Gastroesophageal sphincter (tissue), 4 donors: ENCODE measurements at regions not wholly inside any gene's neighbourhood (a gene's known extent, or its start where the extent isn't known, plus 50 kb on each side); places are given as distances from the start of the nearest gene placed in this dataset.
"Not testable (repeated sequence)": the region's sequence is repeated elsewhere in the genome, so short reads cannot be mapped to it uniquely, and the experiment has no call there.

Source experiments
- ATAC-seq: fragments of 150-250 bp; one replicate; pipeline ENCODE4 v1.9.1; 2016; ENCODE audit warnings: mild to moderate bottlenecking, moderate library complexity
- H3K27ac ChIP-seq, 4 donors: fragments of 200-600 bp; sonication (generic) in 3 of 4; 1 replicate in 3 of 4; 2 replicates in 1 of 4; pipeline ENCODE4 v1.5.1; 2016 to 2019
- H3K27me3 ChIP-seq: fragments of 200-600 bp; sonication (generic); one replicate; pipeline ENCODE4 v1.5.1; 2019
- H3K36me3 ChIP-seq, 2 donors: fragments of 200-600 bp; sonication (generic); one replicate each; pipeline ENCODE4 v1.5.1; 2019; ENCODE audit warnings: control low read depth in 1 of 2
- H3K4me1 ChIP-seq, 3 donors: fragments of 200-600 bp; sonication (generic); 1 replicate in 2 of 3; 2 replicates in 1 of 3; pipeline ENCODE4 v1.5.1; 2016 to 2019; ENCODE audit warnings: control low read depth in 2 of 3
- H3K4me3 ChIP-seq, 2 donors: fragments of 200-600 bp; sonication (generic); one replicate each; pipeline ENCODE4 v1.5.1; 2019; ENCODE audit warnings: mild to moderate bottlenecking in 1 of 2, moderate library complexity in 1 of 2
- H3K9me3 ChIP-seq, 3 donors: fragments of 200-600 bp; sonication (generic); one replicate each; pipeline ENCODE4 v1.5.1; 2017 to 2019; ENCODE audit warnings: control low read depth in 2 of 3
- CTCF ChIP-seq, 4 experiments: fragments of 200-600 bp in 2 of 4; fragments of 450-650 bp in 2 of 4; sonication (generic) in 1 of 4; IDR thresholded peaks; one replicate each; pipeline ENCODE4 v1.5.1; 2017 to 2019; ENCODE audit warnings: antibody characterized with exemption in 4 of 4, mild to moderate bottlenecking in 2 of 4, moderate library complexity in 2 of 4
- EP300 ChIP-seq: sonication (generic); formaldehyde crosslinking; IDR thresholded peaks from one replicate; pipeline ENCODE4 v1.6.1; 2017; ENCODE audit warnings: antibody characterized with exemption, mild to moderate bottlenecking
- POLR2A ChIP-seq, 2 donors: fragments of 450-650 bp; IDR thresholded peaks; one replicate each; pipeline ENCODE4 v1.6.1; 2017; ENCODE audit warnings: antibody characterized with exemption in 2 of 2, mild to moderate bottlenecking in 2 of 2, moderate library complexity in 1 of 2
- POLR2AphosphoS5 ChIP-seq: sonication (generic); formaldehyde crosslinking; IDR thresholded peaks from one replicate; pipeline ENCODE4 v1.6.1; 2017; ENCODE audit warnings: antibody characterized with exemption
- WGBS, 2 donors: methylation state at CpG; one replicate each; pipeline ENCODE4 v1.1.5; 2018; ENCODE audit warnings: low coverage in 1 of 2; 5-methylcytosine and 5-hydroxymethylcytosine counted together

- ATAC-seq: no peak
- WGBS, 2 donors: 25 to 48% methylated on average over 2 of the region's 2 CpGs
- H3K4me3 ChIP-seq: no peak overlapping the region
- TF ChIP-seq POLR2AphosphoS5 (no peak), POLR2A (IDR thresholded peaks at IDR 0.05) (no peak), EP300 (no peak), CTCF (IDR thresholded peaks at IDR 0.05) (no peak)
- no peaks in the 10 kb centered on the region for H3K4me1 ChIP-seq
- no peaks in the 10 kb centered on the region for H3K36me3 ChIP-seq
- H3K27me3 ChIP-seq: no peaks in the 10 kb centered on the region
- no peaks in the 10 kb centered on the region for H3K9me3 ChIP-seq
- no peak overlapping the region for H3K27ac ChIP-seq
Observed at GRCh38 chr5:13350767-13351166, 593.7 kb downstream of the DNAH5 start.

GRCh38 chr5:13348568-13348967, 595.9 kb downstream of the DNAH5 start:
- no peak for TF ChIP-seq POLR2A (IDR thresholded peaks at IDR 0.05)
- no peak for TF ChIP-seq EP300
- TF ChIP-seq CTCF (IDR thresholded peaks at IDR 0.05): no peak
- TF ChIP-seq POLR2AphosphoS5: no peak
- H3K9me3 ChIP-seq: no peaks in the 10 kb centered on the region
- WGBS, 2 donors: 75 to 80% methylated on average over 3 of the region's 3 CpGs
- no peaks in the 10 kb centered on the region for H3K4me1 ChIP-seq
- no peak overlapping the region for H3K4me3 ChIP-seq
- H3K27me3 ChIP-seq: no peaks in the 10 kb centered on the region
- H3K36me3 ChIP-seq: no peaks in the 10 kb centered on the region
- no peak for ATAC-seq
- no peak overlapping the region for H3K27ac ChIP-seq

- ATAC-seq: no peak
- Histone ChIP-seq H3K27ac (no peak overlapping the region), H3K9me3 (no peaks in the 10 kb centered on the region), H3K27me3 (no peaks in the 10 kb centered on the region), H3K36me3 (no peaks in the 10 kb centered on the region), H3K4me1 (no peaks in the 10 kb centered on the region), H3K4me3 (no peak overlapping the region)
- WGBS, 2 donors: 80 to 83% methylated on average over 4 of the region's 4 CpGs
- no peak for TF ChIP-seq CTCF (IDR thresholded peaks at IDR 0.05)
- no peak for TF ChIP-seq POLR2A (IDR thresholded peaks at IDR 0.05)
- TF ChIP-seq POLR2AphosphoS5: no peak
- TF ChIP-seq EP300: no peak
Observed at GRCh38 chr5:13346401-13346800, 598.1 kb downstream of the DNAH5 start.

GRCh38 chr5:13339093-13339492, 605.4 kb downstream of the DNAH5 start:
- 20% methylated on average over 1 of the region's 1 CpG; no CpG with 5 or more reads in 1 of the 2 donors for WGBS, 2 donors
- TF ChIP-seq POLR2A (IDR thresholded peaks at IDR 0.05) (no peak), POLR2AphosphoS5 (no peak), CTCF (IDR thresholded peaks at IDR 0.05) (no peak), EP300 (no peak)
- no peak for ATAC-seq

GRCh38 chr5:13335026-13335425, 609.5 kb downstream of the DNAH5 start:
- whole genome bisulfite sequencing, 2 donors: 53 to 84% methylated on average over 3 to 4 of the region's 4 CpGs
- ATAC-seq, H3K27me3 ChIP-seq: not testable (repeated sequence)

More at GRCh38 chr5:13339093-13339492, 605.4 kb downstream of the DNAH5 start:
- Histone ChIP-seq H3K27ac (no peak overlapping the region), H3K27me3 (no peaks in the 10 kb centered on the region), H3K4me3 (no peak overlapping the region), H3K4me1 (no peaks in the 10 kb centered on the region), H3K9me3 (no peaks in the 10 kb centered on the region), H3K36me3 (no peaks in the 10 kb centered on the region)

GRCh38 chr5:13331585-13331984, 612.9 kb downstream of the DNAH5 start:
- peaks cover 0 to 4% (median 0%) of the 10 kb centered on the region in 3 donors for H3K9me3 ChIP-seq
- ATAC-seq: no peak
- no peak overlapping the region for H3K27ac ChIP-seq
- no peak overlapping the region for H3K4me3 ChIP-seq
- no CpG with 5 or more reads among the region's 6 CpGs for WGBS, 2 donors
- no peaks in the 10 kb centered on the region for H3K27me3 ChIP-seq
- no peaks in the 10 kb centered on the region for H3K36me3 ChIP-seq
- no peak for TF ChIP-seq EP300
- no peak for TF ChIP-seq POLR2AphosphoS5
- no peak for TF ChIP-seq CTCF (IDR thresholded peaks at IDR 0.05)
- no peak for TF ChIP-seq POLR2A (IDR thresholded peaks at IDR 0.05)
- no peaks in the 10 kb centered on the region for H3K4me1 ChIP-seq

More at GRCh38 chr5:13335026-13335425, 609.5 kb downstream of the DNAH5 start:
- not testable (repeated sequence) for H3K4me3 ChIP-seq, H3K9me3 ChIP-seq, H3K27ac ChIP-seq, H3K36me3 ChIP-seq, H3K4me1 ChIP-seq
